Vagina (tissue), 2 donors: ENCODE measurements at regions not wholly inside any gene's neighbourhood (a gene's known extent, or its start where the extent isn't known, plus 50 kb on each side); places are given as distances from the start of the nearest gene placed in this dataset.
"Not testable (repeated sequence)": the region's sequence is repeated elsewhere in the genome, so short reads cannot be mapped to it uniquely, and the experiment has no call there.

ENCODE experiments used
- DNase-seq, 2 donors: peaks; one replicate each; pipeline ENCODE4 v3.0.0-alpha.2; 2017; ENCODE audit errors: extremely low spot score in 2 of 2
- H3K27ac ChIP-seq: fragments of 200-600 bp; sonication (generic); one replicate; pipeline ENCODE4 v1.5.1; 2019
- H3K27me3 ChIP-seq: fragments of 200-600 bp; sonication (generic); one replicate; pipeline ENCODE4 v1.5.1; 2019
- H3K36me3 ChIP-seq, 2 donors: fragments of 200-600 bp; sonication (generic); one replicate each; pipeline ENCODE4 v1.5.1; 2017 to 2019
- H3K4me1 ChIP-seq: fragments of 200-600 bp; sonication (generic); one replicate; pipeline ENCODE4 v1.5.1; 2019
- H3K4me3 ChIP-seq, 2 donors: fragments of 200-600 bp; sonication (generic); 1 replicate in 1 of 2; 2 replicates in 1 of 2; pipeline ENCODE4 v1.5.1; 2016 to 2019
- H3K9me3 ChIP-seq: fragments of 200-600 bp; sonication (generic); one replicate; pipeline ENCODE4 v1.5.1; 2019
- POLR2A ChIP-seq, 2 donors: fragments of 450-650 bp; IDR thresholded peaks; one replicate each; pipeline ENCODE4 v1.6.1; 2017; ENCODE audit warnings: antibody characterized with exemption in 2 of 2, mild to moderate bottlenecking in 2 of 2, moderate library complexity in 2 of 2
- POLR2AphosphoS5 ChIP-seq, 2 donors: sonication (generic); formaldehyde crosslinking; IDR thresholded peaks; one replicate each; pipeline ENCODE4 v1.9.0; 2017; ENCODE audit warnings: antibody characterized with exemption in 2 of 2, mild to moderate bottlenecking in 2 of 2, low read depth in 1 of 2; ENCODE audit not compliant: insufficient read depth in 1 of 2
- intact Hi-C: fragments of 100-400 bp; cut with DNase I; formaldehyde crosslinking; loops from one replicate; pipeline ENCODE4 v1.15.1; 2023
- TF ChIP-seq, protein P1 (sequence below), 3 experiments: fragments of 450-650 bp in 2 of 3; fragments of 200-600 bp in 1 of 3; sonication (generic) in 1 of 3; IDR thresholded peaks; one replicate each; pipeline ENCODE4 v1.5.1; 2017 to 2019; ENCODE audit warnings: antibody characterized with exemption in 3 of 3, mild to moderate bottlenecking in 2 of 3, moderate library complexity in 2 of 3

DNA sequence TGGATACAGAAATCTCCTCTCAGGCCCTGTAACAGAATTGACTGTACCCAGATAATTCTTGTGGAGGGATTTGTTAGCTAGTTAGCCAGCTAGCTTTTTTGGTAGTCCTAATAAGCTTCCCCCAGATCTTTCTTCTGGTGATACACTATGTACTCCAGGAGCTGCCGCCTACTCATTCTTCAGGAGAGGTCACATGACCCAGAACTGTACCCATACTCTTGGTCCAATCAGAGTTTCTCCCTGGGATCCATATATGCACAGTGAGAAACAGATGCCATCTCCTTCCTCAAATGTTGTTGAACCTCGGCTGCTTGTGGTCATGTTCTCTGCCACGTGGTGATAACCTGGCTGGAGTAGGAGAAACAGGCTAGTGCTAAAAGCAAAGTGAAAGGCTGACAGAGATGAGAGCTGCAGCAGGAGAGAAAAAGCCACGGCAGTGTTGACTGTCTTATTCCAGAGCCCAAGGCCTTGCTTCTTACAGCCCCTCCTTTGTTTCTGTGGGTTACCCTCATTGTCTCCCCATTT, 123.0 kb upstream of the RFX3 start:
- H3K4me3 ChIP-seq, result no peak overlapping the region
- H3K4me1 ChIP-seq, result no peaks in the 10 kb centered on the region
- no peaks in the 10 kb centered on the region for H3K27me3 ChIP-seq
- H3K36me3 ChIP-seq, result no peaks in the 10 kb centered on the region
- intact Hi-C loops, result no loop called here
- TF ChIP-seq, protein P1, sequence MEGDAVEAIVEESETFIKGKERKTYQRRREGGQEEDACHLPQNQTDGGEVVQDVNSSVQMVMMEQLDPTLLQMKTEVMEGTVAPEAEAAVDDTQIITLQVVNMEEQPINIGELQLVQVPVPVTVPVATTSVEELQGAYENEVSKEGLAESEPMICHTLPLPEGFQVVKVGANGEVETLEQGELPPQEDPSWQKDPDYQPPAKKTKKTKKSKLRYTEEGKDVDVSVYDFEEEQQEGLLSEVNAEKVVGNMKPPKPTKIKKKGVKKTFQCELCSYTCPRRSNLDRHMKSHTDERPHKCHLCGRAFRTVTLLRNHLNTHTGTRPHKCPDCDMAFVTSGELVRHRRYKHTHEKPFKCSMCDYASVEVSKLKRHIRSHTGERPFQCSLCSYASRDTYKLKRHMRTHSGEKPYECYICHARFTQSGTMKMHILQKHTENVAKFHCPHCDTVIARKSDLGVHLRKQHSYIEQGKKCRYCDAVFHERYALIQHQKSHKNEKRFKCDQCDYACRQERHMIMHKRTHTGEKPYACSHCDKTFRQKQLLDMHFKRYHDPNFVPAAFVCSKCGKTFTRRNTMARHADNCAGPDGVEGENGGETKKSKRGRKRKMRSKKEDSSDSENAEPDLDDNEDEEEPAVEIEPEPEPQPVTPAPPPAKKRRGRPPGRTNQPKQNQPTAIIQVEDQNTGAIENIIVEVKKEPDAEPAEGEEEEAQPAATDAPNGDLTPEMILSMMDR (IDR thresholded peaks at IDR 0.05), result no peak
- TF ChIP-seq POLR2AphosphoS5 (IDR thresholded peaks at IDR 0.05; ENCODE audit: insufficient read depth in 1 of 2, low read depth in 1 of 2) (no peak), POLR2A (IDR thresholded peaks at IDR 0.05) (no peak)
- H3K9me3 ChIP-seq, result no peaks in the 10 kb centered on the region
- H3K27ac ChIP-seq, result no peak overlapping the region
- no peak for DNase-seq

DNA sequence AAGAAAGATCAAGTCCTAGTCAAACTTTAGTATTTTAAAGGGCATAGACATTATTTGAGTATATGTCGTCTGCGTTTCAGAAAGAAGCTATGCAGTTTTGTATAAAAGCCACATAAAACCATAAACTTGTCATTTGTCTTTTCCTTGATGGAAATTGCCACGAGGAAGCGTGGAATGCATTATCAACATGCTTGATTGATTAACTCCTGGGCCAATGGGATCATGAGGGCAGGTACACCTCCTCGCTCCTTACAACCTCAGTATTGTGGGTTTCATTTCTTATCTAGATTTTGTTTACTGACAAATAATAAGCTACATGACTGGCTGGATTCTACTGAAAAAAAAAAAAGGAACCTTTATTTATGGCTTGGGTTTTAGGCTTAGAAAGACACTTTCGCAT, 122.5 kb upstream of the RFX3 start:
- intact Hi-C loops, result no loop called here
- Histone ChIP-seq H3K27me3 (no peaks in the 10 kb centered on the region), H3K4me1 (no peaks in the 10 kb centered on the region), H3K4me3 (no peak overlapping the region), H3K27ac (no peak overlapping the region), H3K36me3 (no peaks in the 10 kb centered on the region), H3K9me3 (no peaks in the 10 kb centered on the region)
- TF ChIP-seq, protein P1 (IDR thresholded peaks at IDR 0.05), result no peak
- DNase-seq, result no peak

DNA sequence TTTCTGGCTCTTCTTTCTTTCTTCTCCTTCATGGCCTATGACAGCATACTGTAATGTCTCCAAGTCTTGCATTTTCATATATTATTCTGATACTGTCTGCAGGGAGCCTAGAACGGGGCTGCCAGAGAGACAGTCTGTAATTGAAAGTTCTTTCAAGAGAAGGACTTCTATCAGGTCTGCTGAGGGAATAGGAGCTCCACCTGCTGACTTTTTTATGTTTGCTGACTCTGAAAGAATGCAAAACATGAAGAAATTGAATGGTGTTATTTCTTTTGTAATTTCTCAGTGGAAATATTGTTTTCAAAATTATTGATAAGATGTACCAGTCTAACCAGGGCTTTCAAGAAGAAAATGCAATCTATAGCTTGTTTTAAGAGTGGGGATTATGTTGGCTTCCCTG, 121.9 kb upstream of the RFX3 start:
- H3K27ac ChIP-seq, result no peak overlapping the region
- intact Hi-C loops, result no loop called here
- TF ChIP-seq, protein P1 (IDR thresholded peaks at IDR 0.05), result no peak
- no peak for TF ChIP-seq POLR2AphosphoS5 (IDR thresholded peaks at IDR 0.05; ENCODE audit: insufficient read depth in 1 of 2, low read depth in 1 of 2)
- DNase-seq, result no peak
- no peaks in the 10 kb centered on the region for H3K36me3 ChIP-seq
- no peaks in the 10 kb centered on the region for H3K4me1 ChIP-seq
- no peak overlapping the region for H3K4me3 ChIP-seq
- H3K9me3 ChIP-seq, result no peaks in the 10 kb centered on the region
- H3K27me3 ChIP-seq, result no peaks in the 10 kb centered on the region

DNA sequence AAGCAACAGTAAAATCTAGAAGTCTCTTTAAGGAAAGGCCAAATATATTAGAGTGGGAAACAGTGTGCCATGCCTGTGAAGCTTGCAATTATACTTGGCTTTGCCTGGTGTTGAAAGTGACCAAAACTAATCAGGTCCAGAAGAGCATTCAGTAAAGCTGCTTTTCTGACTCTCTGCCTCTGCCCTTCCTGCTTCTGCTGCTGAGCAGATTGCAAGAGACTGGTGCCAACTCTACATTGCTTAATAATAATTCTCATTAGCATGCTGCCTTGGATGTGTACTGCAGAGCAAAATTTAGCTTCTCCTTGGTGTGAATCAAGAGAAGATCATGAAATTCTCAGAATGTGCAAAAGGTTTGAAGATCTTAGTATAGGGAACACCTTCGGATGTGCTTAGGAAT, 120.4 kb upstream of the RFX3 start:
- DNase-seq, result no peak
- H3K36me3 ChIP-seq, result no peaks in the 10 kb centered on the region
- H3K9me3 ChIP-seq, result no peaks in the 10 kb centered on the region
- H3K4me3 ChIP-seq, result no peak overlapping the region
- TF ChIP-seq, protein P1 (IDR thresholded peaks at IDR 0.05), result no peak
- TF ChIP-seq POLR2A (IDR thresholded peaks at IDR 0.05) (no peak), POLR2AphosphoS5 (IDR thresholded peaks at IDR 0.05; ENCODE audit: insufficient read depth in 1 of 2, low read depth in 1 of 2) (no peak)
- no peaks in the 10 kb centered on the region for H3K4me1 ChIP-seq
- no peaks in the 10 kb centered on the region for H3K27me3 ChIP-seq
- intact Hi-C loops, result no loop called here
- no peak overlapping the region for H3K27ac ChIP-seq

DNA sequence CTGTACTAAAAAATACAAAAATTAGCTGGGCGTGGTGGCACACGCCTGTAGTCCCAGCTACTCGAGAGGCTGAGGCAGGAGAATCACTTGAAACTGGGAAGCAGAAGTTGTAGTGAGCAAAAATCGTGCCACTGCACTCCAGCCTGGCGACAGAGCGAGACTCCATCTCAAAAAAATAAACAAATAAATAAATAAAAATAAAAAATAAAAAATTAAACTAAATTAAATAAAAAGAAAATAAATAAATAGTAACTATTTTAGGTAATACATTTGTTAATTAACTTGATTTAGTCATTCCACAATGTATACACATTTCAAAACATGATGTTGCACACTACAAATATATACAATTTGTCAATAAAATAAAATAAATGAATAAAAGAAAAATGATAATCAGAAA, 116.3 kb upstream of the RFX3 start:
- H3K27me3 ChIP-seq, H3K4me3 ChIP-seq, H3K4me1 ChIP-seq, H3K27ac ChIP-seq, DNase-seq, H3K9me3 ChIP-seq, intact Hi-C loops, H3K36me3 ChIP-seq: not testable (repeated sequence)

DNA sequence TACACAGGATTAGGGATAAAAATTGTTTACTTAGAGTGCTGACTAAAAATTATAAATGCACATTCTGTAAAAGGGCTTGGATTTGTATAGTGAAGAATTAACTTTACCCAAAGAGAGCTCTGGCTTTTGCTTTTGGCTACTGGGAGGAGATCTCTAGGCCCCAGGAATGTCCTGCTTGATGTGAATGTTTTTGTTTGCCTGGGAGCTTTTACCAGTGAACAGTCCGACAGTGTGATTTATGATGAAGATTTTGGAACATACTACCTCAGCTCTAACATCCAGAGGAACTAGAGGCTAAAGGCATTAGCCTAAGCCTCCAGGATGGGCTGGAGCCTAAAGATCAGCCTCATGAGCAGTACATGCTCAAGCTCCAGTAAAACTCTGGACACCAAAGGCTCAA, 103.7 kb upstream of the RFX3 start:
- H3K9me3 ChIP-seq, result no peaks in the 10 kb centered on the region
- TF ChIP-seq POLR2A (IDR thresholded peaks at IDR 0.05) (no peak), POLR2AphosphoS5 (IDR thresholded peaks at IDR 0.05; ENCODE audit: insufficient read depth in 1 of 2, low read depth in 1 of 2) (no peak)
- TF ChIP-seq, protein P1 (IDR thresholded peaks at IDR 0.05), result no peak
- DNase-seq, result no peak
- intact Hi-C loops, result no loop called here
- no peak overlapping the region for H3K27ac ChIP-seq
- H3K4me1 ChIP-seq, result no peaks in the 10 kb centered on the region
- H3K36me3 ChIP-seq, result no peaks in the 10 kb centered on the region
- H3K4me3 ChIP-seq, result no peak overlapping the region
- no peaks in the 10 kb centered on the region for H3K27me3 ChIP-seq
